Uterus (tissue), 2 donors: ENCODE measurements at regions not wholly inside any gene's neighbourhood (a gene's known extent, or its start where the extent isn't known, plus 50 kb on each side); places are given as distances from the start of the nearest gene placed in this dataset.

Source experiments
- POLR2A ChIP-seq, 2 donors: fragments of 450-650 bp; IDR thresholded peaks; one replicate each; pipeline ENCODE4 v1.6.1; 2016; ENCODE audit warnings: antibody characterized with exemption in 2 of 2, mild to moderate bottlenecking in 1 of 2, moderate library complexity in 1 of 2
- TF ChIP-seq, protein P1 (sequence below), 4 experiments: fragments of 200-600 bp in 2 of 4; fragments of 450-650 bp in 2 of 4; sonication (generic) in 2 of 4; IDR thresholded peaks; one replicate each; pipeline ENCODE4 v1.5.1; 2016 to 2019; ENCODE audit warnings: antibody characterized with exemption in 4 of 4, mild to moderate bottlenecking in 2 of 4, moderate library complexity in 1 of 4

DNA sequence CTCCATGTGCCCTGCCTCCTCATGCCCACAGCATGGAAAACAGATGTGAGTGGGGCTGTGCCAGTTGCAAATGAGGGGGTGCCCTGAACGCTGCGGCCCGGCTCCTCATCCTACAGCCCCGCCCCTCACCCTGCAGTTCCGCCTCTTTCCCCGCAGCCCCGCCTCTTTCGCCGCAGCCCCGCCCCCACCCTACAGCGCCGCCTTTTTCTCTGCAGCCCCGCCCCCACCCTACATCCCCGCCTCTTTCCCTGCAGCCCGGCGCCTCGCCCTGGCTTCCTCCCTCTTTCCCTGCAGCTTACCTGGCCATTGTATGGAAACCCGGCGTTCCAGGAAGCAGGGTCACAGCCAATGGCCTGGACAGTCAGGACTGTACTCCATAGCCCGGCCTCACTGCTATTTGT is 284.9 kb downstream of the TLE3 start:
- TF ChIP-seq POLR2A (IDR thresholded peaks at IDR 0.05), result no peak
- TF ChIP-seq, protein P1, sequence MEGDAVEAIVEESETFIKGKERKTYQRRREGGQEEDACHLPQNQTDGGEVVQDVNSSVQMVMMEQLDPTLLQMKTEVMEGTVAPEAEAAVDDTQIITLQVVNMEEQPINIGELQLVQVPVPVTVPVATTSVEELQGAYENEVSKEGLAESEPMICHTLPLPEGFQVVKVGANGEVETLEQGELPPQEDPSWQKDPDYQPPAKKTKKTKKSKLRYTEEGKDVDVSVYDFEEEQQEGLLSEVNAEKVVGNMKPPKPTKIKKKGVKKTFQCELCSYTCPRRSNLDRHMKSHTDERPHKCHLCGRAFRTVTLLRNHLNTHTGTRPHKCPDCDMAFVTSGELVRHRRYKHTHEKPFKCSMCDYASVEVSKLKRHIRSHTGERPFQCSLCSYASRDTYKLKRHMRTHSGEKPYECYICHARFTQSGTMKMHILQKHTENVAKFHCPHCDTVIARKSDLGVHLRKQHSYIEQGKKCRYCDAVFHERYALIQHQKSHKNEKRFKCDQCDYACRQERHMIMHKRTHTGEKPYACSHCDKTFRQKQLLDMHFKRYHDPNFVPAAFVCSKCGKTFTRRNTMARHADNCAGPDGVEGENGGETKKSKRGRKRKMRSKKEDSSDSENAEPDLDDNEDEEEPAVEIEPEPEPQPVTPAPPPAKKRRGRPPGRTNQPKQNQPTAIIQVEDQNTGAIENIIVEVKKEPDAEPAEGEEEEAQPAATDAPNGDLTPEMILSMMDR (IDR thresholded peaks at IDR 0.05), result no peak
